LNCaP clone FGC (cell line): ENCODE measurements at regions not wholly inside any gene's neighbourhood (a gene's known extent, or its start where the extent isn't known, plus 50 kb on each side); places are given as distances from the start of the nearest gene placed in this dataset.

ENCODE experiments used
- DNase-seq: peaks from one replicate; pipeline ENCODE4 v3.0.0-alpha.2; 2011; ENCODE audit warnings: low read depth
- H3K4me3 ChIP-seq: 2 replicates; pipeline ENCODE4 v1.5.1; 2011; ENCODE audit warnings: mild to moderate bottlenecking, low read depth, low read length, control low read depth
- TF ChIP-seq, protein P1 (sequence below): IDR thresholded peaks from 2 replicates; pipeline ENCODE4 v1.5.1; 2012; ENCODE audit warnings: mild to moderate bottlenecking; ENCODE audit not compliant: control insufficient read depth, insufficient read depth; ENCODE audit errors: extremely low read depth

DNA sequence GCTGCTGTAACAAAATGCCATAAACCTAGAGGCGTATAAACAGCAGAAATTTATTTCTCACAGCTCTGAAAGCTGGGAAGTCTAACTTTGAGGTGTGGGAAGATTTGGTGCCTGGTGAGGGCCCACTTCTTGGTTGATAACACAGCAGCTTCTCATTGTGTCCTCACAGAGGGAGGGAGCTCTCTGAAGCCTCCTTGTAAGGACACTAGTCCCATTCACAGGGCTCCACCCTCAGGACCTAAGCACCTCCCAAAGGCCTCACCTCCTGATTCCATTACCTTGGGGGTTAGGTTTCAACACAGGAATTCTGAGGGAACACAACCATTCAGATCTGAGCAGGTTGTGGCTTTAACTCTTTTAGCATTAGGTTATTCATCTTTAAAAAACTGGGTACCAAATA lies 380.3 kb upstream of the ATP10A start:
- H3K4me3 ChIP-seq, result no peak overlapping the region
- DNase-seq, result no peak
- TF ChIP-seq, protein P1, sequence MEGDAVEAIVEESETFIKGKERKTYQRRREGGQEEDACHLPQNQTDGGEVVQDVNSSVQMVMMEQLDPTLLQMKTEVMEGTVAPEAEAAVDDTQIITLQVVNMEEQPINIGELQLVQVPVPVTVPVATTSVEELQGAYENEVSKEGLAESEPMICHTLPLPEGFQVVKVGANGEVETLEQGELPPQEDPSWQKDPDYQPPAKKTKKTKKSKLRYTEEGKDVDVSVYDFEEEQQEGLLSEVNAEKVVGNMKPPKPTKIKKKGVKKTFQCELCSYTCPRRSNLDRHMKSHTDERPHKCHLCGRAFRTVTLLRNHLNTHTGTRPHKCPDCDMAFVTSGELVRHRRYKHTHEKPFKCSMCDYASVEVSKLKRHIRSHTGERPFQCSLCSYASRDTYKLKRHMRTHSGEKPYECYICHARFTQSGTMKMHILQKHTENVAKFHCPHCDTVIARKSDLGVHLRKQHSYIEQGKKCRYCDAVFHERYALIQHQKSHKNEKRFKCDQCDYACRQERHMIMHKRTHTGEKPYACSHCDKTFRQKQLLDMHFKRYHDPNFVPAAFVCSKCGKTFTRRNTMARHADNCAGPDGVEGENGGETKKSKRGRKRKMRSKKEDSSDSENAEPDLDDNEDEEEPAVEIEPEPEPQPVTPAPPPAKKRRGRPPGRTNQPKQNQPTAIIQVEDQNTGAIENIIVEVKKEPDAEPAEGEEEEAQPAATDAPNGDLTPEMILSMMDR, result no peak

DNA sequence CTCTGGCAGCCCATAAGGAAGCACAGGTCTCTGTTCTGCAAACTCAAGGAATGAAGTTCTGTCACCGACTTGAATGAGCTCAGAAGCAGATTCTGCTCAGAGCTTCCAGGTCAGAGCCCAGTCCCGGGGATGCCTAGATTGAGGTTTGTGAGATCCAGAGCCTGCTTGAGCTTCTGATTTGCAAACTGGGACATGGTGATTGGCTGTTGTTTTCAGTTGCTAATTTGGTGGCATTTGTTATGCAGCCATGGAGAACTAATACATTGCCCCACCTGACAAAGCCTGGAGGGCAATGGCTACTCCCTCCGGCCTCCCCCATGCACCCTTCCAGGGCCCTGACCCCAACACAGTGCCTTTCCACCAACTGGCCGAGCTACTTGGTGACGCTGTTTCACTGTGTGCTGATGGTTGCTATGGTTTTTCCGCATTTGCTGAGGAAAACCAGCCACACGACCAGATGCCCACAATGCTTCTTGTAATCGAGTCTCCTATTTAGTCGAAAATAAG lies 379.5 kb upstream of the ATP10A start:
- H3K4me3 ChIP-seq, result no peak overlapping the region
- DNase-seq, result no peak
- TF ChIP-seq, protein P1, result no peak

- DNase-seq, result no peak
- no peak overlapping the region for H3K4me3 ChIP-seq
- TF ChIP-seq, protein P1, result no peak
Measured at GRCh38 chr15:26235864-26236263, 372.7 kb upstream of the ATP10A start.

DNA sequence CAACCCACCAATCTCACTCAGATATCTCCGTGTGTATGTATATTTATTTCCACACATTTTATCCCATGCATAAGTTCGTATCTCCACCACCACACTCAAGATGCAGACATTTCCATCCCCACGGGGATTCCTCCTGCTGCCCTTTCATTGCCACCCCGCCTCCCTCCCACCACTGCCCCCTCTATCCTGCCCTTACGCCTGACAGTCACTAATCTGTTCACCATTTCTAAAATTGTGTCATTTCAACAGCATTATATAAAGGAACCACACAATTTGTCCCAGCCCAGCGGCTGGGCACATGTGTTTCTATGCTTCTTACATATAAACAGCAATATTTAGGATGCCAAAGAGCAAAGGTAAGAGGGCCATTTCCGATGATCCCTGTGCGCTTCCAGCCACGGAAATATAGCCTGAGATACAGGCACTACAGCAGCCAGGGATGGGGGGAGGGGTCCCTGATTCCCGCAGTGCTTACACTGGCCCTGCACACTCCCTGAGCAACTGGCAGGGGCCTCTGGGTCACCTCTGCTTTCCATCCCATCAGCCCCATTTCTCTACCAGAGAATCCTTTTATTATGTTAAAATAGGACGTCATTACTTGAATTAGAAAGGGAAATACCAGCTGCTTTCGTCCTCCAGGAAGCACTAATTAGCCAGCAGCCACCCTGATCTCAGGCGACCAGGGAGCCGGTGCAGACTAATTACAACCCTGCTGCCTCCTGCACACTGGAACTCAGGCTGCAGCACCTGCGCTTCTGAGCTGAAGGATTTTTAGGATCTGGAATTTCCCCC lies 372.0 kb upstream of the ATP10A start:
- H3K4me3 ChIP-seq, result no peak overlapping the region
- no peak for DNase-seq
- TF ChIP-seq, protein P1, result no peak

GRCh38 chr15:26232691-26233090 lies 369.6 kb upstream of the ATP10A start:
- no peak for DNase-seq
- H3K4me3 ChIP-seq, result no peak overlapping the region
- TF ChIP-seq, protein P1, result no peak

GRCh38 chr15:26231096-26231495 lies 368.0 kb upstream of the ATP10A start:
- H3K4me3 ChIP-seq, result no peak overlapping the region
- DNase-seq, result no peak
- TF ChIP-seq, protein P1, result no peak

DNA sequence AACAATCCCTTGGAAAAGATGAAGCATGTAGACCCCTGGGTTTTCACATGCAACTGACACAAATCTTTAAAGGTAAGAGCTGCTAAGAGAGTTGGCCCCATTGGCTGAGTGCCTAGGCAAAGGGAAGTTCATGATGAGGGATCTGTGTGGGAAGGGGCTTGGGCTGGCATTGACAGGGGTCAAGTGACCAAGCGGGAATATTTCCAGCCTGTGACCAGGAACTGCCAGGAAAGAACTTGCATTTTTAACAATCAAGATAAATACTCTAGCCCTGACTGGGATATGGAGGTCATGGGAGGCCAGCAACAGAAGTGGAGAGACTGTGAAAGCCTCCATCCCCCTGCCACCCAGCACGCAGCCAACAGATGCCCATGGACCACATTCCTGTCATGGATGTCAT lies 361.1 kb upstream of the ATP10A start:
- TF ChIP-seq, protein P1, result no peak
- no peak overlapping the region for H3K4me3 ChIP-seq
- DNase-seq, result no peak
